DOHH2 (cell line): ENCODE measurements at regions not wholly inside any gene's neighbourhood (a gene's known extent, or its start where the extent isn't known, plus 50 kb on each side); places are given as distances from the start of the nearest gene placed in this dataset.

Experiments
- CTCF ChIP-seq: fragments of 200-600 bp; sonication (generic); IDR thresholded peaks from one replicate; pipeline ENCODE4 v1.5.1; 2014; ENCODE audit warnings: antibody characterized with exemption, mild to moderate bottlenecking, low read depth, low read length; ENCODE audit not compliant: poor library complexity, severe bottlenecking
- EZH2phosphoT487 ChIP-seq: fragments of 200-600 bp; sonication (generic); IDR thresholded peaks from 2 replicates; pipeline ENCODE4 v1.6.1; 2017; ENCODE audit warnings: borderline replicate concordance, mild to moderate bottlenecking, antibody characterized with exemption, low read length, moderate library complexity, mixed read lengths

GRCh38 chr21:17370263-17370662, 142.6 kb upstream of the CXADR start:
- TF ChIP-seq CTCF (no peak), EZH2phosphoT487 (no peak)
